ENCODE measurements at regions not wholly inside any gene's neighbourhood (a gene's known extent, or its start where the extent isn't known, plus 50 kb on each side); places are given as distances from the start of the nearest gene placed in this dataset.

GRCh38 chr5:86880785-86881492 lies 263.2 kb downstream of the COX7C start:
- peak; percentile 83 for DNase-seq

- no peak for DNase-seq
Observed at GRCh38 chr5:86881493-86882090, 263.9 kb downstream of the COX7C start.

GRCh38 chr5:86884608-86885007 lies 266.9 kb downstream of the COX7C start:
- DNase-seq, result no peak

GRCh38 chr5:86885011-86885410 lies 267.3 kb downstream of the COX7C start:
- DNase-seq, result no peak

- no peak for DNase-seq
Observed at GRCh38 chr5:86885489-86886230, 267.9 kb downstream of the COX7C start.

- DNase-seq, result no peak
Observed at GRCh38 chr5:86890375-86890774, 272.6 kb downstream of the COX7C start.

GRCh38 chr5:86894056-86894455 lies 276.3 kb downstream of the COX7C start:
- no peak for DNase-seq

- DNase-seq, result no peak
Observed at GRCh38 chr5:86896916-86897315, 279.2 kb downstream of the COX7C start.

GRCh38 chr5:86909418-86910295 lies 291.9 kb downstream of the COX7C start:
- DNase-seq, result no peak

- DNase-seq, result peak; percentile 34
Observed at GRCh38 chr5:86917117-86917579, 299.4 kb downstream of the COX7C start.

- no peak for DNase-seq
Observed at GRCh38 chr5:86918246-86918645, 300.5 kb downstream of the COX7C start.

- DNase-seq, result no peak
Observed at GRCh38 chr5:86926033-86926432, 308.3 kb downstream of the COX7C start.

GRCh38 chr5:86929123-86929766 lies 311.5 kb downstream of the COX7C start:
- DNase-seq, result no peak

- DNase-seq, result no peak
Observed at GRCh38 chr5:86951761-86952160, 315.9 kb upstream of the RASA1 start.

- DNase-seq, result no peak
Observed at GRCh38 chr5:86964889-86965288, 302.8 kb upstream of the RASA1 start.

- peak; percentile 67 for DNase-seq
Observed at GRCh38 chr5:86968301-86968753, 299.4 kb upstream of the RASA1 start.

- no peak for DNase-seq
Observed at GRCh38 chr5:86970361-86970760, 297.3 kb upstream of the RASA1 start.

GRCh38 chr5:86971034-86971571 lies 296.6 kb upstream of the RASA1 start:
- DNase-seq, result no peak

- no peak for DNase-seq
Observed at GRCh38 chr5:86974955-86975354, 292.7 kb upstream of the RASA1 start.

- DNase-seq, result no peak
Observed at GRCh38 chr5:86977190-86977589, 290.5 kb upstream of the RASA1 start.

GRCh38 chr5:86977808-86978207 lies 289.9 kb upstream of the RASA1 start:
- DNase-seq, result no peak

- DNase-seq, result peak; percentile 27
Observed at GRCh38 chr5:86979811-86980411, 287.8 kb upstream of the RASA1 start.
